Astrocyte (in vitro differentiated cells and primary cell): ENCODE measurements at regions not wholly inside any gene's neighbourhood (a gene's known extent, or its start where the extent isn't known, plus 50 kb on each side); places are given as distances from the start of the nearest gene placed in this dataset.

ENCODE experiments used
- CTCF ChIP-seq: IDR thresholded peaks from 2 replicates; pipeline ENCODE4 v1.5.1; 2011; ENCODE audit warnings: low read depth, mild to moderate bottlenecking, inconsistent platforms, low read length, moderate library complexity; ENCODE audit not compliant: insufficient read depth
- EZH2 ChIP-seq: IDR thresholded peaks from 2 replicates; pipeline ENCODE4 v1.6.1; 2012; ENCODE audit warnings: mild to moderate bottlenecking, low read length, inconsistent platforms; ENCODE audit not compliant: insufficient read depth

GRCh38 chr5:168163966-168164365 lies 127.5 kb upstream of the WWC1 start:
- no peak for TF ChIP-seq CTCF
- TF ChIP-seq EZH2: no peak
